ENCODE measurements at regions not wholly inside any gene's neighbourhood (a gene's known extent, or its start where the extent isn't known, plus 50 kb on each side); places are given as distances from the start of the nearest gene placed in this dataset.

DNA sequence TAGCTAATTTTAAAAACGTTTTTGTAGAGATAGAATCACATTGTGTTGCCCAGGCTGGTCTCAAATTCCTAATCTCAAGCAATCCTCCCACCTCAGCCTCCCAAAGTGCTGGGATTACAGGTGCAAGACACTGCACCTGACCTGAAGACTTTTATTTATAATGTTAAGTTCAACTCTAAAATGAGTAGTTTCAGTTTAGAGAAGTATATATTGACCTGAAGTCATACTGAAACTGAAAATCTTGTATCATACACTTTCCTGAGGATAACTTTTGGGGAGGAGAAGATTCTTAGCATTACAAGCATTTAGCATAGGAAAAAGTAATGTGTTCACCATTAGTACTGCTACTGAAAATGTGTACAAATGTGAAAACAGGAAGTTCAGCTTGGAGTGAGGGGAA, 249.3 kb downstream of the CASP12 start:
- Histone ChIP-seq H3K79me2 (ENCODE audit: control insufficient read depth, insufficient read depth, low read length) (no peaks in the 10 kb centered on the region), H3K27me3 (ENCODE audit: control insufficient read depth in 2 of 2, insufficient read depth in 2 of 2, low read length in 2 of 2) (no peaks in the 10 kb centered on the region), H2AFZ (ENCODE audit: low read depth, low read length) (no peak overlapping the region), H3K27ac (ENCODE audit: extremely low read depth, low read depth, low read length) (no peak overlapping the region), H4K20me1 (replicated peaks; ENCODE audit: control insufficient read depth, insufficient read depth, low read length) (no peaks in the 10 kb centered on the region), H3K9ac (ENCODE audit: insufficient read depth in 1 of 2, low read depth in 2 of 2, low read length in 2 of 2) (no peak overlapping the region), H3K36me3 (ENCODE audit: control insufficient read depth, insufficient read depth, low read length) (no peaks in the 10 kb centered on the region), H3K9me1 (ENCODE audit: control insufficient read depth, insufficient read depth, low read length) (no peaks in the 10 kb centered on the region), H3K9me3 (replicated peaks; ENCODE audit: control insufficient read depth, insufficient read depth, low read depth, low read length) (no peaks in the 10 kb centered on the region), H3K4me1 (replicated peaks in 1 of 2; ENCODE audit: control insufficient read depth in 2 of 2, insufficient read depth in 2 of 2, low read length in 2 of 2) (no peaks in the 10 kb centered on the region), H3K4me2 (ENCODE audit: insufficient read depth, low read length) (no peak overlapping the region), H3K4me3 (no peak overlapping the region)
- CTCF ChIA-PET (ENCODE audit: low intra/inter-chr PET ratio) = no interaction called here
- no peak for ATAC-seq
- BruUV-seq (replicated peaks) = no TSS peak
- no peak for TF ChIP-seq TAF9B (IDR thresholded peaks at IDR 0.05; ENCODE audit: partially characterized antibody)
- TF ChIP-seq GATAD2A (IDR thresholded peaks at IDR 0.05) = no peak
- TF ChIP-seq, protein P1, sequence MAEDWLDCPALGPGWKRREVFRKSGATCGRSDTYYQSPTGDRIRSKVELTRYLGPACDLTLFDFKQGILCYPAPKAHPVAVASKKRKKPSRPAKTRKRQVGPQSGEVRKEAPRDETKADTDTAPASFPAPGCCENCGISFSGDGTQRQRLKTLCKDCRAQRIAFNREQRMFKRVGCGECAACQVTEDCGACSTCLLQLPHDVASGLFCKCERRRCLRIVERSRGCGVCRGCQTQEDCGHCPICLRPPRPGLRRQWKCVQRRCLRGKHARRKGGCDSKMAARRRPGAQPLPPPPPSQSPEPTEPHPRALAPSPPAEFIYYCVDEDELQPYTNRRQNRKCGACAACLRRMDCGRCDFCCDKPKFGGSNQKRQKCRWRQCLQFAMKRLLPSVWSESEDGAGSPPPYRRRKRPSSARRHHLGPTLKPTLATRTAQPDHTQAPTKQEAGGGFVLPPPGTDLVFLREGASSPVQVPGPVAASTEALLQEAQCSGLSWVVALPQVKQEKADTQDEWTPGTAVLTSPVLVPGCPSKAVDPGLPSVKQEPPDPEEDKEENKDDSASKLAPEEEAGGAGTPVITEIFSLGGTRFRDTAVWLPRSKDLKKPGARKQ (CRISPR knock-in tag; IDR thresholded peaks at IDR 0.05) = no peak
- no peak for TF ChIP-seq NCOA2 (IDR thresholded peaks at IDR 0.05; ENCODE audit: partially characterized antibody in 2 of 2)
- TF ChIP-seq, protein P2, sequence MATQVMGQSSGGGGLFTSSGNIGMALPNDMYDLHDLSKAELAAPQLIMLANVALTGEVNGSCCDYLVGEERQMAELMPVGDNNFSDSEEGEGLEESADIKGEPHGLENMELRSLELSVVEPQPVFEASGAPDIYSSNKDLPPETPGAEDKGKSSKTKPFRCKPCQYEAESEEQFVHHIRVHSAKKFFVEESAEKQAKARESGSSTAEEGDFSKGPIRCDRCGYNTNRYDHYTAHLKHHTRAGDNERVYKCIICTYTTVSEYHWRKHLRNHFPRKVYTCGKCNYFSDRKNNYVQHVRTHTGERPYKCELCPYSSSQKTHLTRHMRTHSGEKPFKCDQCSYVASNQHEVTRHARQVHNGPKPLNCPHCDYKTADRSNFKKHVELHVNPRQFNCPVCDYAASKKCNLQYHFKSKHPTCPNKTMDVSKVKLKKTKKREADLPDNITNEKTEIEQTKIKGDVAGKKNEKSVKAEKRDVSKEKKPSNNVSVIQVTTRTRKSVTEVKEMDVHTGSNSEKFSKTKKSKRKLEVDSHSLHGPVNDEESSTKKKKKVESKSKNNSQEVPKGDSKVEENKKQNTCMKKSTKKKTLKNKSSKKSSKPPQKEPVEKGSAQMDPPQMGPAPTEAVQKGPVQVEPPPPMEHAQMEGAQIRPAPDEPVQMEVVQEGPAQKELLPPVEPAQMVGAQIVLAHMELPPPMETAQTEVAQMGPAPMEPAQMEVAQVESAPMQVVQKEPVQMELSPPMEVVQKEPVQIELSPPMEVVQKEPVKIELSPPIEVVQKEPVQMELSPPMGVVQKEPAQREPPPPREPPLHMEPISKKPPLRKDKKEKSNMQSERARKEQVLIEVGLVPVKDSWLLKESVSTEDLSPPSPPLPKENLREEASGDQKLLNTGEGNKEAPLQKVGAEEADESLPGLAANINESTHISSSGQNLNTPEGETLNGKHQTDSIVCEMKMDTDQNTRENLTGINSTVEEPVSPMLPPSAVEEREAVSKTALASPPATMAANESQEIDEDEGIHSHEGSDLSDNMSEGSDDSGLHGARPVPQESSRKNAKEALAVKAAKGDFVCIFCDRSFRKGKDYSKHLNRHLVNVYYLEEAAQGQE (IDR thresholded peaks at IDR 0.05; ENCODE audit: borderline replicate concordance) = no peak
- TF ChIP-seq, protein P2 (CRISPR knock-in tag; IDR thresholded peaks at IDR 0.05; ENCODE audit: low read depth) = no peak
- no peak for TF ChIP-seq ZNF695 (CRISPR knock-in tag; IDR thresholded peaks at IDR 0.05)
- no peak for TF ChIP-seq NR4A1 (CRISPR knock-in tag; IDR thresholded peaks at IDR 0.05)
- no peak for TF ChIP-seq NR4A1 (tag; IDR thresholded peaks at IDR 0.05)
- TF ChIP-seq SMARCA4 (IDR thresholded peaks at IDR 0.05) = no peak
- no peak for TF ChIP-seq ELF2 (CRISPR knock-in tag; IDR thresholded peaks at IDR 0.05)
- TF ChIP-seq, protein P3, sequence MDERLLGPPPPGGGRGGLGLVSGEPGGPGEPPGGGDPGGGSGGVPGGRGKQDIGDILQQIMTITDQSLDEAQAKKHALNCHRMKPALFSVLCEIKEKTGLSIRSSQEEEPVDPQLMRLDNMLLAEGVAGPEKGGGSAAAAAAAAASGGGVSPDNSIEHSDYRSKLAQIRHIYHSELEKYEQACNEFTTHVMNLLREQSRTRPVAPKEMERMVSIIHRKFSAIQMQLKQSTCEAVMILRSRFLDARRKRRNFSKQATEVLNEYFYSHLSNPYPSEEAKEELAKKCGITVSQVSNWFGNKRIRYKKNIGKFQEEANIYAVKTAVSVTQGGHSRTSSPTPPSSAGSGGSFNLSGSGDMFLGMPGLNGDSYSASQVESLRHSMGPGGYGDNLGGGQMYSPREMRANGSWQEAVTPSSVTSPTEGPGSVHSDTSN (CRISPR knock-in tag; IDR thresholded peaks at IDR 0.05; ENCODE audit: low read depth) = no peak
- TF ChIP-seq, protein P3 (tag; conservative IDR thresholded peaks at IDR 0.05; ENCODE audit: low read depth) = no peak
- no peak for TF ChIP-seq BDP1 (IDR thresholded peaks at IDR 0.05; ENCODE audit: insufficient read depth, insufficient read length)
- intact Hi-C loops (cut with micrococcal nuclease) (no loop called here), in situ Hi-C loops (cut with MboI) (no loop called here)
- no peak for DNase-seq (ENCODE audit: extremely low read depth in 1 of 4, low spot score in 3 of 4)
- FAIRE-seq = no peak
- 0% methylated on average over 1 of the region's 1 CpG for WGBS (ENCODE audit: insufficient coverage, low coverage, missing lambda C conversion rate)
- POLR2A ChIA-PET = no interaction called here

All from K562 (cell line).